DOHH2 (cell line): ENCODE measurements at regions not wholly inside any gene's neighbourhood (a gene's known extent, or its start where the extent isn't known, plus 50 kb on each side); places are given as distances from the start of the nearest gene placed in this dataset.

Source experiments
- H3F3A ChIP-seq: fragments of 200-600 bp; sonication (generic), shearing (Covaris generic); 2 replicates; pipeline ENCODE4 v1.6.0; 2016; ENCODE audit warnings: antibody characterized with exemption, mild to moderate bottlenecking; ENCODE audit not compliant: control insufficient read depth, insufficient read depth
- H3K27ac ChIP-seq: fragments of 200-600 bp; sonication (generic); 2 replicates; pipeline ENCODE4 v1.5.1; 2014; ENCODE audit warnings: low read depth, mild to moderate bottlenecking, low read length, moderate library complexity
- H3K27me3 ChIP-seq: fragments of 200-600 bp; sonication (generic); 2 replicates; pipeline ENCODE4 v1.6.1; 2014; ENCODE audit warnings: mild to moderate bottlenecking, low read length, mixed read lengths; ENCODE audit not compliant: control insufficient read depth
- H3K36me3 ChIP-seq: fragments of 200-600 bp; sonication (generic); 2 replicates; pipeline ENCODE4 v1.6.1; 2014; ENCODE audit warnings: mild to moderate bottlenecking, low read length, moderate library complexity, mixed read lengths; ENCODE audit not compliant: control insufficient read depth
- H3K4me1 ChIP-seq: fragments of 200-600 bp; sonication (generic); 2 replicates; pipeline ENCODE4 v1.6.1; 2014; ENCODE audit warnings: mild to moderate bottlenecking, low read length, mixed read lengths; ENCODE audit not compliant: control insufficient read depth
- H3K4me2 ChIP-seq: fragments of 200-600 bp; sonication (generic); 2 replicates; pipeline ENCODE4 v1.6.0; 2014; ENCODE audit warnings: mild to moderate bottlenecking, low read length, moderate library complexity
- H3K4me3 ChIP-seq: fragments of 200-600 bp; sonication (generic); 2 replicates; pipeline ENCODE4 v1.5.1; 2014; ENCODE audit warnings: mild to moderate bottlenecking, low read length, mixed read lengths
- H3K79me2 ChIP-seq: fragments of 200-600 bp; sonication (generic); 2 replicates; pipeline ENCODE4 v1.6.1; 2014; ENCODE audit warnings: mild to moderate bottlenecking, low read length, mixed read lengths; ENCODE audit not compliant: control insufficient read depth
- H3K9me2 ChIP-seq: fragments of 200-600 bp; sonication (generic); replicated peaks from 2 replicates; pipeline ENCODE4 v1.6.1; 2014; ENCODE audit warnings: mild to moderate bottlenecking, low read length, mixed read lengths; ENCODE audit not compliant: control insufficient read depth
- H3K9me3 ChIP-seq: fragments of 200-600 bp; sonication (generic); 2 replicates; pipeline ENCODE4 v1.6.1; 2014; ENCODE audit warnings: antibody characterized with exemption, low read length, mixed read lengths; ENCODE audit not compliant: control insufficient read depth, insufficient read depth
- H4K20me1 ChIP-seq: fragments of 200-600 bp; sonication (generic); 2 replicates; pipeline ENCODE4 v1.6.0; 2014; ENCODE audit warnings: low read depth, mild to moderate bottlenecking, antibody characterized with exemption, low read length, moderate library complexity; ENCODE audit not compliant: control insufficient read depth, insufficient read depth
- EZH2phosphoT487 ChIP-seq: fragments of 200-600 bp; sonication (generic); IDR thresholded peaks from 2 replicates; pipeline ENCODE4 v1.6.1; 2017; ENCODE audit warnings: borderline replicate concordance, mild to moderate bottlenecking, antibody characterized with exemption, low read length, moderate library complexity, mixed read lengths
- TF ChIP-seq, protein P1 (sequence below): fragments of 200-600 bp; sonication (generic); IDR thresholded peaks from one replicate; pipeline ENCODE4 v1.5.1; 2014; ENCODE audit warnings: antibody characterized with exemption, mild to moderate bottlenecking, low read depth, low read length; ENCODE audit not compliant: poor library complexity, severe bottlenecking

DNA sequence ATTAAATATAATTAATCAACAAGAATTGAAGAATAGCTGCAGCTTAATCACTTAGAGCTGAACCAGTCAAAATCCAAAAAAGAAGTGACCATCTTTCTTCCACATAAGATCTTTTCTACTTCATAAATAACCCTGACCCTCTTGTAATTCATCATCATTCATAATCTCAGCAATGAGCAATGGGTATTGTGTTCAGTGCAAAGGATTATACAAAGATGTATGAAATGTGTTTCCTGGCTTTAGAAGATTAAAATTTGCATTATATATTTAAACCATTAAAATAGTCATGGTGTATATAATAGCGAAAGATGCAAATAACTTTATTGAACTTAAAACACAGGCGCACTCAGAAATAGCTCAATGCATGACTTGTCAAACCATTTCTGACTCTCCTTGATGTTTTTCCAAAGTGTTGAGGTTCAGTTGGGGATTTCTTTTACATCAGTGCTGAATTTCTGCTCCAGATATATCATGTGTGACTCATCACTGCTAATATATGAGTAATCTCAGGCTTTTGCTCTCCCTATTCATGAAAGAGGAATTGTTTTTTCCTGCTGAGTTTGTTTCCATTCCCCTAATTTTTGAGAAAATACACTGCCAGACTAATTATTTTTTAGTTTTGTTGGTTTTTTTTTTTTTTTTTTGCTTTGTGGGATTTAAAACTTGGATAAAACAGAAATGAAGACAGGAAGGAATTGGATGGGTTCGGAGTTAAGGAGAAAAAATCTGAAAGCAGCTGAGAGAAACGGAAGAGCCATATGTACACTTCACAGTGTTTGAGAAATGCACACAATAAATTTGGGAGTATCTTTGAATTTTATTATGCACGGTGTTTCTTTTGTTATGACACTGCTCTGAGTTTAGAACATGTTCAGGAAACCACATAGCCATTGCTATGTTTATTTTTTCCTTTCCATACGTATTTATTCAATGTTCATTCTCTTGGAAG is 290.1 kb upstream of the PCDH7 start:
- Histone ChIP-seq H3K79me2 (no peaks in the 10 kb centered on the region), H3K9me3 (no peaks in the 10 kb centered on the region), H3K36me3 (no peaks in the 10 kb centered on the region), H3F3A (no peaks in the 10 kb centered on the region), H4K20me1 (no peaks in the 10 kb centered on the region), H3K4me2 (no peak overlapping the region), H3K4me3 (no peak overlapping the region), H3K9me2 (no peaks in the 10 kb centered on the region), H3K27me3 (no peaks in the 10 kb centered on the region), H3K27ac (no peak overlapping the region), H3K4me1 (no peaks in the 10 kb centered on the region)
- TF ChIP-seq, protein P1, sequence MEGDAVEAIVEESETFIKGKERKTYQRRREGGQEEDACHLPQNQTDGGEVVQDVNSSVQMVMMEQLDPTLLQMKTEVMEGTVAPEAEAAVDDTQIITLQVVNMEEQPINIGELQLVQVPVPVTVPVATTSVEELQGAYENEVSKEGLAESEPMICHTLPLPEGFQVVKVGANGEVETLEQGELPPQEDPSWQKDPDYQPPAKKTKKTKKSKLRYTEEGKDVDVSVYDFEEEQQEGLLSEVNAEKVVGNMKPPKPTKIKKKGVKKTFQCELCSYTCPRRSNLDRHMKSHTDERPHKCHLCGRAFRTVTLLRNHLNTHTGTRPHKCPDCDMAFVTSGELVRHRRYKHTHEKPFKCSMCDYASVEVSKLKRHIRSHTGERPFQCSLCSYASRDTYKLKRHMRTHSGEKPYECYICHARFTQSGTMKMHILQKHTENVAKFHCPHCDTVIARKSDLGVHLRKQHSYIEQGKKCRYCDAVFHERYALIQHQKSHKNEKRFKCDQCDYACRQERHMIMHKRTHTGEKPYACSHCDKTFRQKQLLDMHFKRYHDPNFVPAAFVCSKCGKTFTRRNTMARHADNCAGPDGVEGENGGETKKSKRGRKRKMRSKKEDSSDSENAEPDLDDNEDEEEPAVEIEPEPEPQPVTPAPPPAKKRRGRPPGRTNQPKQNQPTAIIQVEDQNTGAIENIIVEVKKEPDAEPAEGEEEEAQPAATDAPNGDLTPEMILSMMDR, result no peak
- TF ChIP-seq EZH2phosphoT487, result no peak

DNA sequence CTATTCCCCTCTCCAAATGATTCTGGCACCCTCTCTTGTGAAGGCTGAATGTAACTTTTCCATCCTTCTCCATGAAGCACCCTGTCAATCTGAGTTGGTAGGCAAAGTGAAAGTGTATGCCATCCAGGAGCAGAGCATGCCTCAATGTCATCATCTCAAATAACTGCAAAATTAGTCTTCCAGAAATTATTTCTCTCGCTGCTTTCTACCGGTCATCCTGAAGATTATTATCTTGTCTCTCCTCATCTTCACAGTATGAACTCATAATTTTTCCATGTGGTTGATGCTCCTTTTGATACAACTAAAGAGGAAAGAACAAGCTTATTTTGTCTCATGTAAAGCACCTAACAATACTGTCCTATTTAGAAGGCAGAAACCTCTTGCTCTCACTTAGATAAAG is 285.5 kb upstream of the PCDH7 start:
- Histone ChIP-seq H3K9me3 (no peaks in the 10 kb centered on the region), H4K20me1 (no peaks in the 10 kb centered on the region), H3K36me3 (no peaks in the 10 kb centered on the region), H3K4me2 (no peak overlapping the region), H3K27ac (no peak overlapping the region), H3F3A (no peaks in the 10 kb centered on the region), H3K27me3 (no peaks in the 10 kb centered on the region), H3K4me1 (no peaks in the 10 kb centered on the region), H3K79me2 (no peaks in the 10 kb centered on the region), H3K9me2 (no peaks in the 10 kb centered on the region), H3K4me3 (no peak overlapping the region)
- TF ChIP-seq, protein P1, result no peak
- no peak for TF ChIP-seq EZH2phosphoT487

DNA sequence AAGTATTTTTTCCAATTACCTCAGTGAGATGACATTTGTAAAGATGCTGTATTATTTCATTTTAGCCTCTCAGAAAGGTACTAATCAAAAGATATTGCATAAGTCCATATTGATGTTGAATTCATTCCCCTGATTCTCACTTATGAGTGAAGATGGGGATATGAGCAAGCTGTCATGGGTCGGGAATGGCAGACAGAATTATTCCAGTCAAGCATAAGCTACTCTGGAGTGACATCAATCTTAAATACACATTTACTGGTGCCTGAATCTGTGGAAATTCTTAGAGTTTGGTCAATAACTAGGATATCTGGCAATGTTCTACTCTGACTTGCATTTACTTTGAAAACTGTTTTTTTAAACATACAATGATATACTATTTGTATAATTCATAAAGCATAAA is 283.8 kb upstream of the PCDH7 start:
- Histone ChIP-seq H4K20me1 (no peaks in the 10 kb centered on the region), H3K36me3 (no peaks in the 10 kb centered on the region), H3K79me2 (no peaks in the 10 kb centered on the region), H3K27me3 (no peaks in the 10 kb centered on the region), H3F3A (no peaks in the 10 kb centered on the region), H3K9me2 (no peaks in the 10 kb centered on the region), H3K9me3 (no peaks in the 10 kb centered on the region), H3K27ac (no peak overlapping the region), H3K4me3 (no peak overlapping the region), H3K4me1 (no peaks in the 10 kb centered on the region), H3K4me2 (no peak overlapping the region)
- TF ChIP-seq, protein P1, result no peak
- TF ChIP-seq EZH2phosphoT487, result no peak
